ENCODE measurements at regions not wholly inside any gene's neighbourhood (a gene's known extent, or its start where the extent isn't known, plus 50 kb on each side); places are given as distances from the start of the nearest gene placed in this dataset.

DNA sequence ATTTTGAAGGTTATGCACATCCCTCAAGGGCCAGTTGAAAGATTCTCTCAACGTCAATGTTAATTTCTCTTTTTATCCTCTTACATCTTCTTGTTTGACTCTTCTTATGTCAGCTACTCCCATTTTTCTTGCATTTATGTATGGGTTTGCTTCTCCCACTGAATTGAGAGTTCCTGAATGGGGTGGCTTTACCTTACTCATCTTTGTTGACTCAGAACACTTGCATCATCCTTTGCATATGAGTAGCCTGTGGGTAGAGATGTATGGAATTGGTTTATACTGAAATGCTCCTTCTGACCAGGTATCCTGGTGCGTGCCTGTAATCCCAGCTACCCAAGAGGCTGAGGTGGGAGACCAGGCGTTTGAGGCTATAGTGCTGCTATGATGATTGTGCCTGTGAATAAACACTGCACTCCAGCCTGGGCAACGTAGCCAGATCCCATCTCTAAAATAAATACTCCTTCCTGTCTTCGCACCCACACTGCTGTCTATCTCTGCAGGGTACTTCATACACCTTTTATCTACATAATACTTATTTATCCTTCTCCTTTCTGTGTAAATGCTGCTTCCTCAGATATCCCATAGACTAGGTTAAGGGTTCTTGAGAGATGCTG lies 123.6 kb upstream of the DPH6 start:
- Histone ChIP-seq H3K9me3 (ENCODE audit: control extremely low read depth in 1 of 3, control insufficient read depth in 2 of 3, insufficient read depth in 1 of 3, low read length in 2 of 3) (no peaks in the 10 kb centered on the region), H3K4me2 (replicated peaks; ENCODE audit: low read depth, low read length, poor library complexity, severe bottlenecking) (no peak overlapping the region), H3K27me3 (replicated peaks in 1 of 4; ENCODE audit: control extremely low read depth in 1 of 4, control insufficient read depth in 3 of 4, insufficient read depth in 4 of 4, low read length in 3 of 4) (no peaks in the 10 kb centered on the region), H4K20me1 (ENCODE audit: control insufficient read depth, insufficient read depth, low read length, poor library complexity, severe bottlenecking) (no peaks in the 10 kb centered on the region), H3K4me3 (ENCODE audit: control extremely low read depth in 1 of 5, extremely low read depth in 1 of 5, insufficient read depth in 1 of 5, low read depth in 2 of 5, low read length in 4 of 5) (no peak overlapping the region), H3K9ac (ENCODE audit: low read length) (no peak overlapping the region), H3K27ac (ENCODE audit: low read length in 2 of 2) (no peak overlapping the region), H2AFZ (ENCODE audit: insufficient read depth, low read depth, low read length, poor library complexity, severe bottlenecking) (no peak overlapping the region), H3K4me1 (ENCODE audit: control insufficient read depth in 2 of 2, insufficient read depth in 2 of 2, low read length in 2 of 2) (peaks cover 0 to 6% of the 10 kb centered on the region in 2 donors), H3K79me2 (ENCODE audit: control insufficient read depth, insufficient read depth, low read length) (no peaks in the 10 kb centered on the region), H3K36me3 (replicated peaks in 1 of 2; ENCODE audit: control extremely low read depth in 1 of 2, control insufficient read depth in 1 of 2, extremely low read depth in 1 of 2, insufficient read depth in 2 of 2, low read length in 1 of 2) (no peaks in the 10 kb centered on the region)
- no peak overlapping the region for H3K27ac Mint-ChIP-seq
- ChIA-PET CTCF (no interaction called here), POLR2A (no interaction called here)
- H3K9me3 Mint-ChIP-seq (ENCODE audit: insufficient read depth), result no peaks in the 10 kb centered on the region
- TF ChIP-seq EZH2 (IDR thresholded peaks at IDR 0.05; ENCODE audit: borderline replicate concordance, insufficient read depth, low read depth, low read length, poor library complexity, severe bottlenecking), result no peak
- TF ChIP-seq, protein P1, sequence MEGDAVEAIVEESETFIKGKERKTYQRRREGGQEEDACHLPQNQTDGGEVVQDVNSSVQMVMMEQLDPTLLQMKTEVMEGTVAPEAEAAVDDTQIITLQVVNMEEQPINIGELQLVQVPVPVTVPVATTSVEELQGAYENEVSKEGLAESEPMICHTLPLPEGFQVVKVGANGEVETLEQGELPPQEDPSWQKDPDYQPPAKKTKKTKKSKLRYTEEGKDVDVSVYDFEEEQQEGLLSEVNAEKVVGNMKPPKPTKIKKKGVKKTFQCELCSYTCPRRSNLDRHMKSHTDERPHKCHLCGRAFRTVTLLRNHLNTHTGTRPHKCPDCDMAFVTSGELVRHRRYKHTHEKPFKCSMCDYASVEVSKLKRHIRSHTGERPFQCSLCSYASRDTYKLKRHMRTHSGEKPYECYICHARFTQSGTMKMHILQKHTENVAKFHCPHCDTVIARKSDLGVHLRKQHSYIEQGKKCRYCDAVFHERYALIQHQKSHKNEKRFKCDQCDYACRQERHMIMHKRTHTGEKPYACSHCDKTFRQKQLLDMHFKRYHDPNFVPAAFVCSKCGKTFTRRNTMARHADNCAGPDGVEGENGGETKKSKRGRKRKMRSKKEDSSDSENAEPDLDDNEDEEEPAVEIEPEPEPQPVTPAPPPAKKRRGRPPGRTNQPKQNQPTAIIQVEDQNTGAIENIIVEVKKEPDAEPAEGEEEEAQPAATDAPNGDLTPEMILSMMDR (IDR thresholded peaks at IDR 0.05), result no peak
- no peaks in the 10 kb centered on the region for H3K27me3 Mint-ChIP-seq
- ATAC-seq (ENCODE audit: low read depth) (no peak), DNase-seq (no peak)
- intact Hi-C loops (cut with micrococcal nuclease), result no loop called here
- H3K4me3 Mint-ChIP-seq, result no peak overlapping the region
- 75% methylated on average over 3 of the region's 5 CpGs for WGBS (ENCODE audit: insufficient coverage)
- H3K4me1 Mint-ChIP-seq, result peaks cover 4% of the 10 kb centered on the region

DNA sequence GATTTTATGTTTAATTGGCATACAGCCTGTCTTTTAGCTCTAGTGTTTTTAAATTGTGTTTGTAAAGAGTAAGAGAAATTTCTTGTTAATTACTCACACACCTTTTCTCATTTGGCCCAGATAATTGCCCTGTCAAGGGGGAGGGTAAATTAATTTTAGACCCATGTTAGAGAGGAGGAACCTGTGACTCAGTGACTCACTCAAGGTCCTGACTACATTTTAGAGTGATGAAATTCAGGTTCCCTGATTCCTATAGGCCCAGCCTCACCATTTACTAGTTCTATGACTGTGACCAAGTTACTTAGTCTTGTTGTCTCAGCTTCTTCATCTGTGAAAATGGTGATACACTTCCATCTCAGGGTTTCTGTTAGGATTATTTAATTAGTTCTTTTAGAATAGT lies 125.2 kb upstream of the DPH6 start:
- intact Hi-C loops (cut with micrococcal nuclease), result no loop called here
- TF ChIP-seq EZH2 (IDR thresholded peaks at IDR 0.05; ENCODE audit: borderline replicate concordance, insufficient read depth, low read depth, low read length, poor library complexity, severe bottlenecking), result no peak
- TF ChIP-seq, protein P1 (IDR thresholded peaks at IDR 0.05), result no peak
- no peak for ATAC-seq (ENCODE audit: low read depth)
- no peak overlapping the region for H3K4me3 ChIP-seq (ENCODE audit: control extremely low read depth in 1 of 5, extremely low read depth in 1 of 5, insufficient read depth in 1 of 5, low read depth in 2 of 5, low read length in 4 of 5)
- H2AFZ ChIP-seq (ENCODE audit: insufficient read depth, low read depth, low read length, poor library complexity, severe bottlenecking), result no peak overlapping the region
- Mint-ChIP-seq H3K9me3 (ENCODE audit: insufficient read depth) (no peaks in the 10 kb centered on the region), H3K4me1 (peaks cover 4% of the 10 kb centered on the region), H3K27ac (no peak overlapping the region), H3K27me3 (no peaks in the 10 kb centered on the region), H3K4me3 (no peak overlapping the region)
- H3K36me3 ChIP-seq (replicated peaks in 1 of 2; ENCODE audit: control extremely low read depth in 1 of 2, control insufficient read depth in 1 of 2, extremely low read depth in 1 of 2, insufficient read depth in 2 of 2, low read length in 1 of 2), result no peaks in the 10 kb centered on the region
- no peaks in the 10 kb centered on the region for H4K20me1 ChIP-seq (ENCODE audit: control insufficient read depth, insufficient read depth, low read length, poor library complexity, severe bottlenecking)
- no peak overlapping the region for H3K27ac ChIP-seq (ENCODE audit: low read length in 2 of 2)
- no peaks in the 10 kb centered on the region for H3K27me3 ChIP-seq (replicated peaks in 1 of 4; ENCODE audit: control extremely low read depth in 1 of 4, control insufficient read depth in 3 of 4, insufficient read depth in 4 of 4, low read length in 3 of 4)
- ChIA-PET CTCF (no interaction called here), POLR2A (no interaction called here)
- H3K9ac ChIP-seq (ENCODE audit: low read length), result no peak overlapping the region
- H3K4me2 ChIP-seq (replicated peaks; ENCODE audit: low read depth, low read length, poor library complexity, severe bottlenecking), result no peak overlapping the region
- DNase-seq, result no peak
- H3K79me2 ChIP-seq (ENCODE audit: control insufficient read depth, insufficient read depth, low read length), result no peaks in the 10 kb centered on the region
- peaks cover 0 to 6% of the 10 kb centered on the region in 2 donors for H3K4me1 ChIP-seq (ENCODE audit: control insufficient read depth in 2 of 2, insufficient read depth in 2 of 2, low read length in 2 of 2)
- no peaks in the 10 kb centered on the region for H3K9me3 ChIP-seq (ENCODE audit: control extremely low read depth in 1 of 3, control insufficient read depth in 2 of 3, insufficient read depth in 1 of 3, low read length in 2 of 3)
